GM08714 (cell line): ENCODE measurements at regions not wholly inside any gene's neighbourhood (a gene's known extent, or its start where the extent isn't known, plus 50 kb on each side); places are given as distances from the start of the nearest gene placed in this dataset.
"Not testable (repeated sequence)": the region's sequence is repeated elsewhere in the genome, so short reads cannot be mapped to it uniquely, and the experiment has no call there.

Source experiments
- H3K4me3 ChIP-seq: fragments of 200-500 bp; sonication (Bioruptor generic); 2 replicates; pipeline ENCODE4 v1.5.1; 2014; ENCODE audit warnings: mild to moderate bottlenecking, low read length, inconsistent platforms
- ZNF274 ChIP-seq: IDR thresholded peaks from 2 replicates; pipeline ENCODE4 v1.6.1; 2012; ENCODE audit warnings: mild to moderate bottlenecking, low read depth, low read length

GRCh38 chr3:137100326-137100725 lies 142.5 kb downstream of the IL20RB start:
- no peak for TF ChIP-seq ZNF274

GRCh38 chr3:137103739-137104138 lies 146.0 kb downstream of the IL20RB start:
- no peak overlapping the region for H3K4me3 ChIP-seq
- no peak for TF ChIP-seq ZNF274

More at GRCh38 chr3:137100326-137100725, 142.5 kb downstream of the IL20RB start:
- H3K4me3 ChIP-seq, result no peak overlapping the region

GRCh38 chr3:137105277-137105977 lies 147.6 kb downstream of the IL20RB start:
- no peak overlapping the region for H3K4me3 ChIP-seq
- no peak for TF ChIP-seq ZNF274

DNA sequence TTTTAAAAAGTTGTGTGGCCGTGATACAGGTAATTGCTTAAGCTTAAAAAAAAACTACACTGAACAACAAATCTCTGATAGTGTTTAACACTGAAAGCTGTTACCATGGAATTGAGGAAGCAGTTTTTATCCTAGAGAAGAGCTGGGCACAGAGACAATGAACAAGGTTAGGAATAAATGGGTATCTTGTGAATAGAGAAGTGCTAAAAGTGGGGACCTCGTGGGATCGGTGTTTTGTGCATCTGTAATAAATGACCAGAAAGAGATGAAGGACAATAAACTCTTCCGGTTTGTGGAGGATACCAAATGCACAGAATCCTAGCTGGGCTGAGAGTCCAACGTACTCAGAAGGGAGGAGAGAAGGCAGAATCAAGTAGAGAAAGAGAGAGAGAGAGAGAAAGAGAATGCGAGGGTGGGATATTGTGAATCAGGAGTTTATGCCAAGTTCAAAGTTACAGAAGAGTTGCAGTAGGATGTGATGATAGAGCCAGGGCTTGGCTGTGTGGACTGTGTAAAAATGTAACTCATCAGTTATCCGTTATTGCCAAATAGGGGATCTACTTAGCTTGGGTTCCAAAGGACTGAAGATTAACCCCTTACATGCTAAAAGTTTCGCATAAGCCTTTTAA lies 148.9 kb downstream of the IL20RB start:
- TF ChIP-seq ZNF274, result no peak
- no peak overlapping the region for H3K4me3 ChIP-seq

- H3K4me3 ChIP-seq, result no peak overlapping the region
- TF ChIP-seq ZNF274, result no peak
These were observed 151.1 kb downstream of the IL20RB start for GRCh38 chr3:137108699-137109440.

- TF ChIP-seq ZNF274, result no peak
- no peak overlapping the region for H3K4me3 ChIP-seq
These were observed 152.7 kb downstream of the IL20RB start for GRCh38 chr3:137110392-137110996.

GRCh38 chr3:137111497-137111896 lies 153.7 kb downstream of the IL20RB start:
- no peak for TF ChIP-seq ZNF274
- H3K4me3 ChIP-seq, result no peak overlapping the region

DNA sequence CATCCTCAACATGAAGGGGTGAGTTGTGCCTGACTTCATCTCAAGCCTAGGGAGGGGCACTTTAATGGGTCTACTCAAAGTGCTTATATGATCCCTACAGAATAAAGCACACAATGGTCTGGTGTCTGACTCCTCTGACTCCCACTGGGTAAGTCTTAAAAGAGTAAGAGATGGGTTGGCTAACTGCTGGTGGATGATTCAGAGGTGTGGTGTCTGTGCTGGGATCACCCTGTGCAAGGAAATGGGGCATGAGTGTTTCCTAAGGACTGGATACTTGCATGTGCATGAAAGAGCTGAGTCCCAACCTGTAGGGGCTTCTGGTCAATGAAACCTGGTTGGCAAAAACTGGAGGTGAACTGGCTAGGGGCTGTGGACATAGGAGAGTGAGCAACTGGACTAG lies 158.8 kb downstream of the IL20RB start:
- no peak overlapping the region for H3K4me3 ChIP-seq
- no peak for TF ChIP-seq ZNF274

GRCh38 chr3:137121704-137122314 lies 164.0 kb downstream of the IL20RB start:
- no peak for TF ChIP-seq ZNF274

DNA sequence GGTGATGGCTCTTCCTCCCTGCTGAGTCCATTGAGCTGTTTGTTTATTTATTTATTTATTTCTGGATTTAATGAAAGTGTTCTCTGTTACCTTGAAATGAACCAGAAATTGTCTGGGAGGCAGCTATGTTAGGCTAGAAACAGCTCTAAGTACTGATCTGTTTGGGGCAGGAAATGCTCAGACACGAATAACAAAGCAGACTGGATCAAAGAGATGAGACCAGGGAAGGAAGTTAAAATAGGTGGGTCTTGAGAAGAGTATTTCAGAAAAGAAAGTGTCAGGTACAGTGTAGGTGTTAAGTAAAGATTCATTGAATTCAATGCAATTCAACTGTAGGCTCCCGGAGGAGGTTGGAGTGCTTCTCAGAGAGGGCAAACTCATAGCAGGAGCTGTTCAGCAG lies 173.3 kb downstream of the IL20RB start:
- no peak for TF ChIP-seq ZNF274
- no peak overlapping the region for H3K4me3 ChIP-seq

More at GRCh38 chr3:137121704-137122314, 164.0 kb downstream of the IL20RB start:
- no peak overlapping the region for H3K4me3 ChIP-seq

GRCh38 chr3:137134431-137134830 lies 176.6 kb downstream of the IL20RB start:
- TF ChIP-seq ZNF274, result no peak
- H3K4me3 ChIP-seq, result no peak overlapping the region

GRCh38 chr3:137148406-137148805 lies 190.6 kb downstream of the IL20RB start:
- no peak overlapping the region for H3K4me3 ChIP-seq
- TF ChIP-seq ZNF274, result no peak

DNA sequence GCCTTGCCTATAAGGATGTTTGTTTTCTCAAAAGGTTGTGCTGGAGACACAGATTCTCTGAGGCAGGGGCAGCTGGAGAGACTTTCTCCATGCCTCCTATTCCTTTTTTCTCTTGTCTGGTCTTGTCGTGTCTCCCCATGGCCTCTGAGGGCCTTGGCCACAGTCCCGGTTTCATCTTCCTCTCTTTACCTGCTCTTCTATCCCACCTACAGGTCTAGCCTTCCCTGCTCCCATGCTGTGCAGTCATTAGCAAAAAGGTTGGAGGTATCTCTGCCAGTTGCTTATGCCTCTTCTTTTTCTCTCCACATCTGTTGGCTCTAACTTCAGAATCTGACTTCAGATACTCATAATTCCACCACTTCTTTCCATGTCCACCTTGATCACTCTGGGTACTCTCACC lies 191.1 kb downstream of the IL20RB start:
- no peak overlapping the region for H3K4me3 ChIP-seq
- TF ChIP-seq ZNF274, result no peak

- no peak for TF ChIP-seq ZNF274
- no peak overlapping the region for H3K4me3 ChIP-seq
These were observed 193.0 kb downstream of the IL20RB start for GRCh38 chr3:137150825-137151224.

DNA sequence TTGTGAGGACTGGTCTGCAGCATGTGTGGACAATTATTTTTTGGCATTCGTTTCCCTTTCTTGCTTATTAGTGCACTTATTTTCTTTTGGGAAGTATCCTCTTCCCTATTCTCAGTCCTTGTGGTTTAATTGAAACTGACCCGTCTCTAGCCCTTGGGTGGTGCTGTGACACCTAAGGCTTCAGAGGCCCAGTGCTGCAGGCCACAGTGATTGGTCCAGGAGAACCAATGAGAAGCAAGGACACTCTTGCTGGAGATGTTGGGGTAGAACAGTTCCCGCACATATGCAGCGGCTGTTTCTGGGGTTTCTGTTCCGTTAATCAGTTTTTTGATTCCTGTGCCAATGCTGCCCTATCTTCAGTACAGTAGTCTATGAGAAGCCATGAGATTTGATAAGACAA lies 195.3 kb downstream of the IL20RB start:
- H3K4me3 ChIP-seq, result not testable (repeated sequence)
